H54 (cell line): ENCODE measurements at regions not wholly inside any gene's neighbourhood (a gene's known extent, or its start where the extent isn't known, plus 50 kb on each side); places are given as distances from the start of the nearest gene placed in this dataset.

Experiments
- DNase-seq: peaks from one replicate; pipeline ENCODE4 v3.0.0; 2011; ENCODE audit warnings: low spot score, mixed read lengths; ENCODE audit not compliant: insufficient read length
- FAIRE-seq: peaks from 3 replicates; lab custom pipeline; 2011; peaks lifted over from hg19 to GRCh38; lab: Jason Lieb, UNC
- POLR2A ChIP-seq: IDR thresholded peaks from 2 replicates; pipeline ENCODE4 v1.6.1; 2011; ENCODE audit warnings: low read depth, mild to moderate bottlenecking, low read length

- DNase-seq (no peak), FAIRE-seq (no peak)
- TF ChIP-seq POLR2A = no peak
These were observed 177.4 kb upstream of the SYT13 start for GRCh38 chr11:45463541-45463940.

- DNase-seq (no peak), FAIRE-seq (no peak)
- no peak for TF ChIP-seq POLR2A
These were observed 175.4 kb upstream of the SYT13 start for GRCh38 chr11:45461514-45461913.

GRCh38 chr11:45459491-45459890 is 173.3 kb upstream of the SYT13 start:
- no peak for FAIRE-seq
- DNase-seq = no peak
- TF ChIP-seq POLR2A = no peak

GRCh38 chr11:45458269-45458668 is 172.1 kb upstream of the SYT13 start:
- DNase-seq (no peak), FAIRE-seq (no peak)
- no peak for TF ChIP-seq POLR2A

- no peak for TF ChIP-seq POLR2A
- DNase-seq = no peak
These were observed 171.5 kb upstream of the SYT13 start for GRCh38 chr11:45457649-45458048.

GRCh38 chr11:45456686-45457085 is 170.5 kb upstream of the SYT13 start:
- no peak for DNase-seq

More at GRCh38 chr11:45457649-45458048, 171.5 kb upstream of the SYT13 start:
- no peak for FAIRE-seq

GRCh38 chr11:45455536-45455935 is 169.4 kb upstream of the SYT13 start:
- no peak for TF ChIP-seq POLR2A
- FAIRE-seq (no peak), DNase-seq (no peak)

More at GRCh38 chr11:45456686-45457085, 170.5 kb upstream of the SYT13 start:
- no peak for TF ChIP-seq POLR2A
- no peak for FAIRE-seq

GRCh38 chr11:45454917-45455401 is 168.8 kb upstream of the SYT13 start:
- no peak for TF ChIP-seq POLR2A
- DNase-seq (no peak), FAIRE-seq (no peak)

- DNase-seq (no peak), FAIRE-seq (no peak)
- TF ChIP-seq POLR2A = no peak
These were observed 167.6 kb upstream of the SYT13 start for GRCh38 chr11:45453721-45454120.

GRCh38 chr11:45451766-45452440 is 165.8 kb upstream of the SYT13 start:
- TF ChIP-seq POLR2A = no peak
- FAIRE-seq (no peak), DNase-seq (no peak)

GRCh38 chr11:45450189-45450588 is 164.0 kb upstream of the SYT13 start:
- no peak for TF ChIP-seq POLR2A
- FAIRE-seq (no peak), DNase-seq (no peak)

- DNase-seq (no peak), FAIRE-seq (no peak)
- TF ChIP-seq POLR2A = no peak
These were observed 163.0 kb upstream of the SYT13 start for GRCh38 chr11:45449036-45449601.

- no peak for FAIRE-seq
- no peak for TF ChIP-seq POLR2A
These were observed 162.4 kb upstream of the SYT13 start for GRCh38 chr11:45448561-45448960.

GRCh38 chr11:45446998-45447397 is 160.9 kb upstream of the SYT13 start:
- TF ChIP-seq POLR2A = no peak
- DNase-seq (no peak), FAIRE-seq (no peak)

More at GRCh38 chr11:45448561-45448960, 162.4 kb upstream of the SYT13 start:
- no peak for DNase-seq

- FAIRE-seq (no peak), DNase-seq (no peak)
- TF ChIP-seq POLR2A = no peak
These were observed 160.3 kb upstream of the SYT13 start for GRCh38 chr11:45446434-45446833.
